Fibroblast of lung (primary cell): ENCODE measurements at regions not wholly inside any gene's neighbourhood (a gene's known extent, or its start where the extent isn't known, plus 50 kb on each side); places are given as distances from the start of the nearest gene placed in this dataset.

Experiments used
- CTCF ChIP-seq, 2 donors: IDR thresholded peaks in 1 of 2; conservative IDR thresholded peaks in 1 of 2; 1 replicate in 1 of 2; 2 replicates in 1 of 2; pipeline ENCODE4 v1.5.1; 2011 to 2012; ENCODE audit warnings: low read length in 2 of 2, control low read depth in 1 of 2, inconsistent platforms in 1 of 2, low read depth in 1 of 2, mild to moderate bottlenecking in 1 of 2
- EZH2 ChIP-seq: IDR thresholded peaks from 2 replicates; pipeline ENCODE4 v1.5.1; 2012; ENCODE audit warnings: low read length, control low read depth, mild to moderate bottlenecking; ENCODE audit errors: missing control alignments

DNA sequence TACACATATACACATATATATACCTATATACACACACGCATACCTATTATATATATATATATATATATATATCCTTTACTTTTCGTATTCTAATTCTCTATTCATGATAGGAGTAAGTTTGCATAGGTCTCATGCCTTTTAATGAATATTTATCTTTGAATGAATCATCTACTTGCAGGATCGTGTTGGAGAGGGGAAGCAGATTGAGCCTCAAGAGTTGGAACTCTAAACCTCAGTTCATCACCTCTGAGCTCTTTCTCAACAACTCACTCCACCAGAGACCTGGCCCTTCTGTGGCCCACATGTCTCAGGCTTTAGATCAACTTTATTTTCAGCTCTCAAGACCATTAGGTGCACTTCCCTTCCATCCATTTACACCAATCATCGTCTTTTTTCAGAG, 490.4 kb upstream of the ID2 start:
- TF ChIP-seq CTCF (conservative IDR thresholded peaks at IDR 0.05 in 1 of 2, IDR thresholded peaks at IDR 0.05 in 1 of 2; ENCODE audit: low read depth in 1 of 2, low read length in 2 of 2) (no peak), EZH2 (no peak)
